Cardiac fibroblast (primary cell): ENCODE measurements at regions not wholly inside any gene's neighbourhood (a gene's known extent, or its start where the extent isn't known, plus 50 kb on each side); places are given as distances from the start of the nearest gene placed in this dataset.

Experiments
- DNase-seq, 2 donors: peaks; one replicate each; pipeline versions ENCODE4 v3.0.0 to v3.0.0-alpha.2; 2010; ENCODE audit warnings: low read depth in 2 of 2
- H3K4me3 ChIP-seq, 2 donors: replicated peaks in 1 of 2; 1 replicate in 1 of 2; 2 replicates in 1 of 2; pipeline ENCODE4 v1.5.1; 2011; ENCODE audit warnings: low read depth in 2 of 2, low read length in 2 of 2, mild to moderate bottlenecking in 2 of 2, moderate library complexity in 1 of 2
- CTCF ChIP-seq: IDR thresholded peaks from one replicate; pipeline ENCODE4 v1.5.1; 2011; ENCODE audit warnings: low read depth, mild to moderate bottlenecking, low read length, inconsistent platforms

GRCh38 chrX:150017868-150018267 is 79.6 kb upstream of the EOLA2 start:
- no peak for TF ChIP-seq CTCF
- H3K4me3 ChIP-seq, result no peak overlapping the region
- DNase-seq, result no peak

GRCh38 chrX:150018931-150019361 is 80.7 kb upstream of the EOLA2 start:
- no peak for TF ChIP-seq CTCF
- H3K4me3 ChIP-seq, result no peak overlapping the region
- peak; percentile 3 to 48 for DNase-seq

GRCh38 chrX:150028692-150029091 is 90.4 kb upstream of the EOLA2 start:
- no peak for DNase-seq
- no peak for TF ChIP-seq CTCF
- H3K4me3 ChIP-seq, result no peak overlapping the region

GRCh38 chrX:150032742-150033141 is 94.5 kb upstream of the EOLA2 start:
- H3K4me3 ChIP-seq, result no peak overlapping the region
- DNase-seq, result peak; percentile 59 to 65
- no peak for TF ChIP-seq CTCF

GRCh38 chrX:150034788-150035187 is 96.5 kb upstream of the EOLA2 start:
- no peak overlapping the region for H3K4me3 ChIP-seq
- DNase-seq, result no peak
- no peak for TF ChIP-seq CTCF

GRCh38 chrX:150035531-150035930 is 97.2 kb upstream of the EOLA2 start:
- DNase-seq, result peak in 1 of 2 donors; percentile 23
- TF ChIP-seq CTCF, result no peak
- no peak overlapping the region for H3K4me3 ChIP-seq

GRCh38 chrX:150036181-150036580 is 97.9 kb upstream of the EOLA2 start:
- peak; percentile 57 to 64 for DNase-seq
- H3K4me3 ChIP-seq, result no peak overlapping the region
- no peak for TF ChIP-seq CTCF
